ENCODE measurements at regions not wholly inside any gene's neighbourhood (a gene's known extent, or its start where the extent isn't known, plus 50 kb on each side); places are given as distances from the start of the nearest gene placed in this dataset.
"Not testable (repeated sequence)": the region's sequence is repeated elsewhere in the genome, so short reads cannot be mapped to it uniquely, and the experiment has no call there.

DNA sequence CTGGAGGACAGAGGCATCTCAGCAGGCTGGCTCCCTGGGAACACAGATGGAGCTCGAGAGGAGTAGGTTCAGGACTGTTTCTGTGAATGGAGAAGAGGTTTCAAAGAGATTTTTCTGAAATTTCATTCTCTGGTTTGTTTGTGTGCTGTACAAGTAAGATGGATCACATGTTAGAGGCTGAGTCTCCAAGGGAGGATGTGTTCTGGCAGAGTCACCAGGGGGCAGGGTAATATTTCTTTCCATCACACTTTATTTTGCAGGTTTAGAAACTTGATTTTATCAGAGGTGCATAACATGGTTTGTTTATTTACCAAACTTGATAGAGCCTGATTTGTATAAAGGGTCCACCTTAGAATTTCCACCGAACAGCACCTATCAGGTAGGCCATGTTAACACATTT lies 69.2 kb upstream of the ARL15 start:
- peaks cover 3% of the 10 kb centered on the region for H3K27me3 Mint-ChIP-seq
- H3K4me1 Mint-ChIP-seq (ENCODE audit: unreplicated experiment): no peaks in the 10 kb centered on the region
- H3K36me3 Mint-ChIP-seq: no peaks in the 10 kb centered on the region
- DNase-seq (ENCODE audit: extremely low spot score, unreplicated experiment): no peak
- peaks cover 4% of the 10 kb centered on the region for H3K9me3 Mint-ChIP-seq
- no peak for TF ChIP-seq CTCF (conservative IDR thresholded peaks at IDR 0.05)
- H3K27ac Mint-ChIP-seq: no peak overlapping the region
- no peak overlapping the region for H3K4me3 Mint-ChIP-seq

DNA sequence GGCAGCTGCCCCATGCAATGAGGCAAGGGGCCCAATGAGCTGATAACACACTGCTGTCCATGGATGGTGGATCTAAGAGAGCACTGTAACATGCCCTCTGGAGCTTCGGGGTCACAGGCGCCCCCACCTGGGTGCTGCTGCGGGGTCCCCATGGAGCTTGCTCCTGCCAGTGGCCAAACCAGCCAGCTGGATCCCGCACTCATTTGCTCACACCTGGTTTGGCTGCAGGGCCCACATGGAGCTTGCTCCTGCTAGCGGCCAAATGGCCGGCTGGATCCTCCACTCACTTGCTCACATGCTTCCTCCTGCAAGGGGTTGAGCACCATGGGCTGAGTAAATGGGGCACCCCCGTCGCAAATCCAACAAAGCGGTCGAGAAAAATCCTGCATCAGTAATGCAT lies 68.3 kb upstream of the ARL15 start:
- no peak for DNase-seq (ENCODE audit: extremely low spot score, unreplicated experiment)
- no peaks in the 10 kb centered on the region for H3K36me3 Mint-ChIP-seq
- H3K27ac Mint-ChIP-seq: no peak overlapping the region
- no peaks in the 10 kb centered on the region for H3K4me1 Mint-ChIP-seq (ENCODE audit: unreplicated experiment)
- H3K4me3 Mint-ChIP-seq: no peak overlapping the region
- TF ChIP-seq CTCF (conservative IDR thresholded peaks at IDR 0.05): no peak
- peaks cover 5% of the 10 kb centered on the region for H3K27me3 Mint-ChIP-seq
- H3K9me3 Mint-ChIP-seq: peaks cover 6% of the 10 kb centered on the region

GRCh38 chr5:54377339-54377738 lies 67.0 kb upstream of the ARL15 start:
- H3K27me3 Mint-ChIP-seq; H3K27ac Mint-ChIP-seq; H3K36me3 Mint-ChIP-seq; H3K4me3 Mint-ChIP-seq; DNase-seq (ENCODE audit: extremely low spot score, unreplicated experiment); H3K4me1 Mint-ChIP-seq (ENCODE audit: unreplicated experiment): not testable (repeated sequence)
- peaks cover 15% of the 10 kb centered on the region for H3K9me3 Mint-ChIP-seq

- H3K27me3 Mint-ChIP-seq: peaks cover 8% of the 10 kb centered on the region
Observed at GRCh38 chr5:54370982-54371381, 60.6 kb upstream of the ARL15 start.

GRCh38 chr5:54367844-54368243 lies 57.5 kb upstream of the ARL15 start:
- Mint-ChIP-seq H3K4me1 (ENCODE audit: unreplicated experiment) (no peaks in the 10 kb centered on the region), H3K4me3 (no peak overlapping the region), H3K27ac (no peak overlapping the region), H3K36me3 (no peaks in the 10 kb centered on the region), H3K27me3 (no peaks in the 10 kb centered on the region), H3K9me3 (peaks cover 9% of the 10 kb centered on the region)
- no peak for DNase-seq (ENCODE audit: extremely low spot score, unreplicated experiment)
- TF ChIP-seq CTCF (conservative IDR thresholded peaks at IDR 0.05): no peak

More at GRCh38 chr5:54370982-54371381, 60.6 kb upstream of the ARL15 start:
- no peak for TF ChIP-seq CTCF (conservative IDR thresholded peaks at IDR 0.05)
- H3K36me3 Mint-ChIP-seq: no peaks in the 10 kb centered on the region
- no peaks in the 10 kb centered on the region for H3K4me1 Mint-ChIP-seq (ENCODE audit: unreplicated experiment)
- H3K9me3 Mint-ChIP-seq: peaks cover 12% of the 10 kb centered on the region
- DNase-seq (ENCODE audit: extremely low spot score, unreplicated experiment): no peak
- no peak overlapping the region for H3K4me3 Mint-ChIP-seq
- no peak overlapping the region for H3K27ac Mint-ChIP-seq

- DNase-seq (ENCODE audit: extremely low spot score, unreplicated experiment): no peak
- no peak overlapping the region for H3K27ac Mint-ChIP-seq
- no peaks in the 10 kb centered on the region for H3K4me1 Mint-ChIP-seq (ENCODE audit: unreplicated experiment)
- peaks cover 5% of the 10 kb centered on the region for H3K9me3 Mint-ChIP-seq
- no peaks in the 10 kb centered on the region for H3K36me3 Mint-ChIP-seq
- TF ChIP-seq CTCF (conservative IDR thresholded peaks at IDR 0.05): no peak
- H3K4me3 Mint-ChIP-seq: no peak overlapping the region
- H3K27me3 Mint-ChIP-seq: peaks cover 2% of the 10 kb centered on the region
Observed at GRCh38 chr5:54366707-54367106, 56.3 kb upstream of the ARL15 start.
